Epithelial cell of proximal tubule (primary cell): ENCODE measurements at regions not wholly inside any gene's neighbourhood (a gene's known extent, or its start where the extent isn't known, plus 50 kb on each side); places are given as distances from the start of the nearest gene placed in this dataset.
A peak's percentile ranks its signal among the peaks of the same experiment; 100 is the strongest.
"Not testable (repeated sequence)": the region's sequence is repeated elsewhere in the genome, so short reads cannot be mapped to it uniquely, and the experiment has no call there.

Experiments used
- DNase-seq: peaks from one replicate; pipeline ENCODE4 v3.0.0-alpha.2; 2011; ENCODE audit warnings: low read depth
- H3K4me3 ChIP-seq: 2 replicates; pipeline ENCODE4 v1.5.1; 2011; ENCODE audit warnings: low read depth, mild to moderate bottlenecking, low read length
- CTCF ChIP-seq: conservative IDR thresholded peaks from 2 replicates; pipeline ENCODE4 v1.5.1; 2012; ENCODE audit warnings: low read depth, mild to moderate bottlenecking, low read length

GRCh38 chr11:3476084-3476936 lies 97.4 kb upstream of the ZNF195 start:
- not testable (repeated sequence) for H3K4me3 ChIP-seq, DNase-seq
- peak; percentile 43 for TF ChIP-seq CTCF

GRCh38 chr11:3468963-3469362 lies 90.0 kb upstream of the ZNF195 start:
- not testable (repeated sequence) for H3K4me3 ChIP-seq, DNase-seq

GRCh38 chr11:3467599-3467998 lies 88.7 kb upstream of the ZNF195 start:
- DNase-seq, H3K4me3 ChIP-seq: not testable (repeated sequence)

GRCh38 chr11:3455666-3456065 lies 76.7 kb upstream of the ZNF195 start:
- DNase-seq, H3K4me3 ChIP-seq: not testable (repeated sequence)

- H3K4me3 ChIP-seq, DNase-seq: not testable (repeated sequence)
- peak; percentile 65 for TF ChIP-seq CTCF
Measured at GRCh38 chr11:3454844-3455243, 75.9 kb upstream of the ZNF195 start.

GRCh38 chr11:3453596-3454256 lies 74.8 kb upstream of the ZNF195 start:
- H3K4me3 ChIP-seq, DNase-seq: not testable (repeated sequence)

GRCh38 chr11:3450822-3451221 lies 71.9 kb upstream of the ZNF195 start:
- H3K4me3 ChIP-seq, DNase-seq: not testable (repeated sequence)

GRCh38 chr11:3445535-3445934 lies 66.6 kb upstream of the ZNF195 start:
- not testable (repeated sequence) for DNase-seq, H3K4me3 ChIP-seq

- H3K4me3 ChIP-seq, DNase-seq: not testable (repeated sequence)
Measured at GRCh38 chr11:3444420-3444744, 65.4 kb upstream of the ZNF195 start.

GRCh38 chr11:3443700-3444419 lies 64.9 kb upstream of the ZNF195 start:
- DNase-seq: not testable (repeated sequence)

GRCh38 chr11:3437441-3437840 lies 58.5 kb upstream of the ZNF195 start:
- not testable (repeated sequence) for H3K4me3 ChIP-seq, DNase-seq

More at GRCh38 chr11:3443700-3444419, 64.9 kb upstream of the ZNF195 start:
- not testable (repeated sequence) for H3K4me3 ChIP-seq

GRCh38 chr11:3434976-3435375 lies 56.0 kb upstream of the ZNF195 start:
- no peak for TF ChIP-seq CTCF
- DNase-seq: no peak
- H3K4me3 ChIP-seq: no peak overlapping the region

- DNase-seq, H3K4me3 ChIP-seq: not testable (repeated sequence)
Measured at GRCh38 chr11:3429191-3429590, 50.2 kb upstream of the ZNF195 start.
